HL-60/S4 (cell line): ENCODE measurements at regions not wholly inside any gene's neighbourhood (a gene's known extent, or its start where the extent isn't known, plus 50 kb on each side); places are given as distances from the start of the nearest gene placed in this dataset.
"Not testable (repeated sequence)": the region's sequence is repeated elsewhere in the genome, so short reads cannot be mapped to it uniquely, and the experiment has no call there.

Experiments
- in situ Hi-C: fragments of 300-500 bp; cut with MboI; formaldehyde crosslinking; loops from 2 replicates; pipeline ENCODE4 v1.14.3; 2022; ENCODE audit warnings: low sequenced_read_pairs

DNA sequence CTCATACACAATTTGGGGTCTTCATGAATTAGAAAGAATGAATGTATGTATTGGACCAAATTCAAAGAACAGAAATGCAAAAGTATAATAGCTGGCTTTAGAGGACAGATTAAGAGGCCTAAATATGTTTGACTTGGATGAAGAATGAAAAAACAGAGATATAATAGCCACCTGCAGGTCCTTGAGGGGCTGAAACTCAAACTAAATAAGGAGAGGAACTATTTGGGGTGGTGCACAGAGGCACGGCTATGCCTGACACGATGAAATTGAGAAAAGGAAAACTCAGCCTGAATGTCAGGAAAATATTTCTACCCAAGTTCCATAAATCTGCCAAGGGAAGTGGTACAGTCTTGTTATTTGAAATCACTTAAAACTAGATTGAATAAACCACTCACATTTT lies 222.9 kb upstream of the DDHD1 start:
- in situ Hi-C loops, result no loop called here

DNA sequence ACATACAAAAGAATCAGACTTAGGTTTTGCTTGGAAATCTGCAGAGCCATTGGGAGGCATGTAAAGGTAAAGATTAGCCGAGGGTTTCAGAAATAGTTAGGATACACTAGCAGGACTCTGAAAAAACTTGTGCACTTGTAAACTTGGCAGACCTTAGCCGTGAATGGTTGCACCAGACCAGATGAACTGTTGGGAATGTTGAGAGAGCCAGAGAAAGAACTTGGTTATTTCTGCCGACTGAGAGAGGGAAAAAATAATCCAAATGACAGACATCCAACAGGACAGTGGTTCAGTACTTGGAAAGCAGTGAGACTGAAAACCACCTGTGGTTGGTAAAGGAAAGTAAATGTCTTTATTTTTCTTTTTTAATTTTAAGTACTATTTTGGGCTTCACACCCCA lies 222.5 kb upstream of the DDHD1 start:
- in situ Hi-C loops, result no loop called here

DNA sequence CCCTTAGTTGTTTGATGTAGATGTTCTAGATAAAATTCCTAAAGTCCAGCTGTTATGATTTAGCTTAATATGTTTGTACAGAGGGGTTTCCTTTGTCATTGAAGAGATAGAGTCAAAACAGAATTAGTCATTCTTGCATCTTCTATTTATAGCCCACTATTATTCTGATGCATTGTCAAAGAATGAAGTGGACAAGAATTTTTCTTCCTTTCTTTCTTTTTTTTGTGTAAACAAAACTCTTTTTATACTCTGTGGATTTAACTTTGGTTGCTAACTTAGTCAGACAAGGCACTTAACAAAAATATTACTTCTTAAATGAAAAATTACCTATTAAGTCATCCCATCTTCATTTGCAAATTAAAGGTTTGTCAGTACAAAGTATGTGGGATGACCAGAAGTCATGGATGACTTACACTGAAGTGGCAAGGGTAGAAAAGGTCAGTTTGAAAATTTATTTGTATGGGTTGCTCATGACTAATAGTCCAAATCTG lies 215.6 kb upstream of the DDHD1 start:
- in situ Hi-C loops, result no loop called here

DNA sequence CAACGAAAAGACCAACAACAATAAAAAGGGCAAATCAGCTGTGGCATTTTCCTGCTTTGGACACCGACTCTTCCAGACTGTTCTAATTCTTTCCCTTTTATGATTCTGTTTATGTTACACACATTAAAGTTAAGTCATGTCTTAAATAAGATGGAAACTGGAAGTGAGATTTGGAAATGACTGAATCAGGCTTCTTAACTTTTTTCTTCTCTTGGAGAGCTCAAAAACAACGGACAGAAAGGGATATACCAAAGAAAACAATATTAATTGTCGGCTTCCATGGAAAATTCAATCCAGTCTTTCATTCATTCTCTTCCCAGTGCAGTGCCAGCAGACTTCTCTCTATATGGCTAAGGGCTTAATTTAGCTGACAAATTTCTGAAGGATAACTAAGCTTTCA lies 214.9 kb upstream of the DDHD1 start:
- in situ Hi-C loops, result no loop called here

DNA sequence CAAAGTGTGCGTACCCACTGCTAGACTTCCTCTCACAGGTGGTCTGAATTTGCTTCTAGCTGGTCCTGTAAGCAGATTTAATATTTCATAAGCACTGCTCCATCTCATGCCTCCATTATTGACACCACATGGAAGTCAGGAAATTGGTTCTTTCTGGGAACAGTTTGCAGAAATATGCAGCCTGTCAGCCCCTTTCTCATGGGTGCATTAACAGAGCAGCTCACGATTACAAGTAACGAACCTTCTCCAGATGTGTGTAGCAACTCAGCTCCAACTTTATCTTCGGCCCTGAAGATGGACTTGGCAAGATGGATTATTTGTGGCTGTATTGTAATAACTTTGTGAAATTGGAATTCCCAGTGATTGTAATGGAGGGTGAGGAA lies 214.5 kb upstream of the DDHD1 start:
- in situ Hi-C loops, result no loop called here

DNA sequence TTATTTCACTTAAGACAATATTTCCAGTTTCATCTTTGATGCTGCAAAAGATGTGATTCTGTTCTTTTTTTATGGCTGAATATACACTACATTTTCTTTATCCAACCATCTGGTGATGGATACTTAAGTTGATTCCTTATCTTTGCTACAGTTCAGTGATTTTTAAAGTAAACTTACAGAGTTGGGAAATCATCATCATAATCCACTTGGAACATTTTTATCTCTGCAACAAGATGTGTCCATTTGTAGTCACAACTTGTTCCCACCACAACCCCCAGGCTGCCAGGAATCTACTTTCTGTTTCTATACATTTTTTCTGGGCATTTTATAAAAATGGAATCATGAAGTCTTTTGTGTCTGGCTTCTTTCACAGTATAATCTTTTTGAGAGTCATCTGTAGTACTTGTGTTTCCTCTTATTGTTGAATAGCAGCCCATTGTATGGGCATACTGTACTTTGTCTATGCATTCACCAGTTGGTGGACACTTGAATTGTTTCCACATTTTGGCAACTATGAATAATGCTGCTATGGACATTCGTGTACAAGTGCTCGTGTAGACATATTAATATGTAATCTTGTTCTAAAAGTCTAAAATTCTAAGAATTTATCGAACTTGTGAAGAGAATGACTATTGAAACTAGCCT lies 212.5 kb upstream of the DDHD1 start:
- in situ Hi-C loops, result no loop called here

DNA sequence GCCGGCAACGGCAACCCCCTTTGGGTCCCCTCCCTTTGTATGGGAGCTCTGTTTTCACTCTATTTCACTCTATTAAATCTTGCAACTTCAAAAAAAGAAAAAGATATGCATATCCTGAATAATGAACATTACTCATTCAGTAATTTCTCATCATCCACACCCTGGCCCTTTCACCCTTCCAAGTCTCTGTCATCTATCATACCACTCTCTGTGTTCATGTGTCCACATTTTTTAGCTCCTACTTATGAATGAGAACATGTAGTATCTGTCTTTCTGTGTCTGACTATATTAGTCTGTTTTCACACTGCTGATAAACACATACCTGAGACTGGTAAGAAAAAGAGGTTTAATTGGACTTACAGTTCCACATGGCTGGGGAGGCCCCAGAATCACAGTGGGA lies 209.8 kb upstream of the DDHD1 start:
- in situ Hi-C loops, result not testable (repeated sequence)

DNA sequence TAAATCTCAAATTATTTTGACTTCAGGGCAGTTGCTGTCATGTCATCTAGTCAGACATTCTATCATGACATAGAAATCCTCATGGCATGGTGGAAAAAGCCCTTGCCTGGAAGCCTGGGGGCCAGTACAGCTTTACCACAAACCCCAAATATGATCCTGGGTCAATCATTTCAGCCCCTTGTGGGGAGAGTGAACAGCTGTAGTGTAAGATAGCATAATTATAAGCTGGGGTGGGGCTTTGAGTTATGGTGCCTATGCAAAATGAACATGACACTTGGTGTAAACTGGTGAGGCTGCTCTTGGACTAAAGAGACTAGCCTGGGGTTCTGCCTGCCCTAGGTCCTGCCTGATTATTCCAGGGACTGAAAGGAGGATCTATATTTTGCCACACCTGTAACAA lies 207.7 kb upstream of the DDHD1 start:
- in situ Hi-C loops, result no loop called here

DNA sequence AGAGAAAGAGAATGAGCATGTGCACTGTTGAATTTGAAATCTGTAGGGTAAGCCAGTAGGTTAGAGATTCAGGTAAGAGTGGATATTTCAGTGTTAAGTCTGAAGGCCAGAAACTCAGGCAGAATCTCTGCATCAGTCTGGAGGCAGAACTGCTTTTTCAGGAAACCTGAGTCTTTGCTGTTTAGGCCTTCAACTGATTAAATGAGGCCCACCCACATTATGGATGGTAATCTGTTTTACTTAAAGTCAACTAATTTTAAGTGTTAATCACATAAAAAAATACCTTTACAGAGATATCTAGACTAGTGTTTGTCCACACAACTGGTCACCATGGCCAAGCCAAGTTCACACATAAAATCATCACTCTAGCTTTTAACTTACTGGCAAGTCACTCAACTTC lies 205.0 kb upstream of the DDHD1 start:
- in situ Hi-C loops, result no loop called here

DNA sequence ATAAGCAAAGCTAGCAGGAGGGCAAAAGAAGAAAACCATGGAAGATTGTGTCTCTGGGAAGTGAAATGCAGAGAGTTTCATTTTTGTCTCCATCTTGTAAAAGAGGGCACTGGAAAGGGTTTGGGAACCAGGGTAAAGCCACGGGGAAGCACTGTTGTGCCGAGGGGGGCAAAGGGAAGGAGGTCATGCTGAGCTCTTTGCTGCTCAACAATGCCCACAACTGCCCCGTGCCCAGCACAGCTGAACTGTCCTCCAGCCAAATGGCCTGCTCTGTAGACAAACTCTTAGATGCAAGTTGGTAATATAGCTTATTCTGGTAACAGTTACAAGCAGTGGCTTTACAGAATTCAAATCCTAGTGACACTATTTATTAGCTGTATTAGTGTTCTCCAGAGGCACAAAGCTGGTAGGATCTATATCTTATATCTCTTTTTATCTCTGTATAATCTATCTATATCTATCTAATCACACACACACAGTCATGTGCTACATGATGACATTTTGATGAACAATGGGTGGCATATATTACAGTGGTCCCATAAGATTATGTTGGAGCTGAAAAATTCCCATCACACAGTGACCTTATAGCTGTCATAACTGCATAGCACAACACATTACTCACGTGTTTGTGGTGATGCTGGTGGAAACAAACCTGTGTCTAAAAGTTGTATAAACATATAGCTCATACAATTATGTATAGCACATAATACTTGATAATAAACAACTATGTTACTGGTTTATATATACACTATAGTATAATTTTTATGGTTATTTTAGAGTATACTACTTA lies 203.4 kb upstream of the DDHD1 start:
- in situ Hi-C loops, result no loop called here

DNA sequence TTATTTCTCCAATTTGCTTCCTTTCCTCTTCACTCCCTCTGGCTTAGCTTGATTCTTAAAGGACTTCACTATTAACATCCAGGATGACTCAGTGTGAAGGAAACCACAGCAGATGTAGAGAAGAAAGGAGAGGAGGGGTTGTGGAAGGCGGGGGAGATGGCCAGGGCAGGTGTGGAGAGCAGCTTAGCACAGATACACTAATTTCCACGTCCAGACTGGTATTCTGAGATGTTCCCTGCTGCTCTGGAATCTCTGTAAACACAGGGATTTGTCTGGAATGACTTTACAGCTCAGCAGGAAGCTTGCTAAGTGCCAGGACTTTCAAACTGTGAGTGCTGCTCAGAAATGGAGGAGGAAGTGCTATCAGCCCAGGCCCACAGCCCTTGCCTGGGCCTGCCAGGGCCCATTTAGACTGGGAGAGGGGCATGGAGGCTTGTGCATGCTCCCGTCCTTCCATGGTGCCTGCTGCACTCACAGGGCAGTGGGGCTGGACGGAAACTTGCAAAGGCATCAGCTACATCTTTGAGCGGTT lies 202.5 kb upstream of the DDHD1 start:
- in situ Hi-C loops, result no loop called here

DNA sequence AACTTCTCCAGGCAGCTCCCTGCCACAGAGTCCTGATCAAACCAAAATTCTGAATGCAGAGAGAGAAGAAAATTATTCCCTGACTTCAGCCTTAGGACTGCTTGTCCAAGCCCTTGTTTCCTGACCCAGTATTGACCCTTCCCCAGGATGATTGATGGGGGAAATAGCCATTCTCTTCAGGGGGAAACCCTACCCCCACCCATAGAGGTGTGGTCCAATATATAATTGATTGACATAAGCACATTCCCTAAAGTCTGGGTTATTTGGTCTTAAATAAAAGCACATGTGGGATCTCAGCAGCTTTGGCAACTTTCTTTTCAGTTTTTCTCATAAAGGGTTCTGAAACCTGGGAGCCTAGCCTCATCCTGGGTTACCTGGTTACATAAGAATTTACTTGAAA lies 201.2 kb upstream of the DDHD1 start:
- in situ Hi-C loops, result no loop called here

DNA sequence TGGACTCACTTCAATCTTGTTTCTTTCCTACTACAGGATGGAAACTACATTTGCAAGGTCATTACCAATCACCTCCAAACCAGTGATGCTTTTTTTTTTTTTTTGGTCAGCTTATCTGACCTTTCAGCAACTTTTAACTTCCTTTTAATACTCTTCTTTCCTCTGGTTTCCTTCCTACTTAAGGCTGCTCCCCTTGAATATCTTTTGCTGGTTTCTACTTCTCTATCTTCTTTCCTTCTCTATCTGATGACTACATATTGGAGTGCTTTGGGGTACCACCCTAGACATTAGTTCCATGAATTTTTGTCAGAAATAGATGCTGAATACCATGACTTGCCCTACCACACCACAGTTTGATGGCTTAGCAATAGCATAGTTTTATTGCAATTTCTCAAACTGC lies 197.7 kb upstream of the DDHD1 start:
- in situ Hi-C loops, result no loop called here

DNA sequence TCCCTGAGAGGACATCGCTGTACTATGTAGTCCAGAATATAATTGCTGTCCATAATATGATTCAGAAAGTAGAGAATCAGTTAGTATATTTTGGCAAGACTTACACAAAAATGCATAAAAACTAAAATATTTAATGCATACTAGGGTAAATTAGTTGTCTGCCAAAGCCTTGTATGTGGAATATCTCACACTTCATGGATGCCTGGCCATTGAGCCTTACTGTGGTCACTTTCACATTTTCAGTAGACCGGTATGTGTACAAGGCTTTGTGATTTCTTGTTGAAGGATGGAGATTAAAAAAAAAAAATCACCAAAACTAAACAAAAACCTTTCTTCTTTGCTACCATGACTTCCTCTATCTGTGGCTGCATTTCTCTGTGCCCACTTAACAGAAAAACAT lies 197.3 kb upstream of the DDHD1 start:
- in situ Hi-C loops, result no loop called here

DNA sequence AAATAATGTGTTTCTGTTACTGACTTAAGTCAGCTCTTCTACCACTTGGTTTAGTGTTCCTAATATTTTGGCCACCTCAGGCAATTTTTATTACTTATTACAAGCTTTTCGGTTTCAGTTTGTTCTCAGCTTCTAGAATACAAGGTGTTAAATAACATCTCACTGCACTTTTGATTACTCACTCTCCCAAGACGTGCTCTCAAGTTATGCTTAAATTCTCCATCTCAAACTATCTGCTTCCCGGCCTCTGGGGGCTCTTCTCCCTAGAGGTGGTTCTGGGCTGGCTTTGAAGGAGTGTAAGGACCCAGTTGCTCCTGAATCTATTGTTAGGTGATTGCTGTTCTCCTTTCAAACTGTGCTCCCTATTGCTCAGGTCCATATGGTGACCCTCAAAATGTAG lies 193.9 kb upstream of the DDHD1 start:
- in situ Hi-C loops, result no loop called here

DNA sequence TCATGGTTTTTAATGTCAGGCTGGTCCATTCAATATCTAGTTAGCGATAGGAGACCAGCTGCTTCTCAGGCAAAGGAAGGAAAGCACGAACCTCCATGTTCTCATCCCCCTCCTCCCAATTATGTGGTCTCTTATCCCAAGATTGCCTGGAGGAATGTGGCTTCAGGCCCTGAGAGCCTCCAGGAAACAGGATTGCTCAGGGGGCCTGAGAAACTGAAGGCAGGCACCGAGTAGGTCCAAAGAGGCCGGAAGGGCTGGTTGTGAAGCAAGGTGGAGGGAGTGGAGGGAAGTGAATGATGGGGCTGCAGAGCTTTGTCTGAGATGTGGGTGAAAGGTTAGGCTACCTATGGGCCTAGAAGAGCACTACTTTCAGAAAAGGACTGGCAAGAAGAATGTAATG lies 188.2 kb upstream of the DDHD1 start:
- in situ Hi-C loops, result no loop called here

DNA sequence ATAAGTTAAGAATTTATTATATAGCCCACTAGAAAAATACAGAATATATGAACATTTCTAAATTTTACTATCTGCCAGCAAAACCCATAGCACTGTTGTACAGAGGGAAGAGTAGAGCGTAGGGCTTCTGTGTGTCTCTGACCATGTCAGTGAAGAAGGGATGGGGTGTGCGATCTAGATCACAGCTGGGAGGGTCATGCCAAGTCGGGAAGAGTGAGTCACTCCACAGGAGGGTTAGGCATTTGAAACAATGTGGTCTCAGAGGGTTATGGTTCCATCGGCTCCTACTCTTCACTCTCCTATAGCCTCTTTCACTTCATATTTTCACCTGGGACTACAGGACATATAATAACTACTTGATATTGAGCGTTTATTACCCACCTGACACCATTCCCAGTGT lies 185.1 kb upstream of the DDHD1 start:
- in situ Hi-C loops, result no loop called here

DNA sequence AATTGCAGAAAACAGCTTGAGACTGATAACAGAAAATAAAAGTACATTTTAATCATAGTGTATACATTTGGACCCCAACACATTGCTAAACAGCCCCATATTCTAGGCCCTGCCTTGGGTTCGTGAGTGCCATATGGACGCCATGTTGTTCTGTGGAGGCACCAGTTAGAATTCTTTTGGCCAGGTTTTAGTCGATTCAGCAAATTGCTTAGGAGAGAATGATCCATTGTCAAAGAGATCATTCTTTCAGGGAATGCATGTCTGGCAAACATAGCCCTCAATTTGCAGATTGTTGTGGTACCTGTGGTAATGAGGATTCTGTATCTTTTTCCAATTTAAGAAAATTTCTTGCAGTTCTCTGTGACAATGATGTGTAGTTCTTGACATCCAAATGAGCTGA lies 183.6 kb upstream of the DDHD1 start:
- in situ Hi-C loops, result no loop called here

DNA sequence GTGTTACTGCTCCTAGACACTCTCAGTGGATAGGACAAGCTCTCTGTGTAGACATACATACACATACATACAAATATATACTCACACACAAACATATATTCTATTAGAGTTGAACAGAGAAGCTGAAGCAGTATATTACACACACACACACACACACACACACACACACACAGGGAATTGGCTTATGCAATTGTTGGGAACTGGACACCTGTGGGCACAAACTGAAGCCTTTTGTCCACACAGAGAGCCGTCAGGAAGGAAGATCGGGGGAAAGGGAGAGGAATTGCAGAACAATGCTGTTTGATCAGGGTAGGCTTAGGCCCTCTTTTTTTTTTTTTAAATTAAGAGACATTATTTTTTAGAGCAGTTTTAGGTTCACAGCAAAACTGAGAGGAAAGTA lies 180.7 kb upstream of the DDHD1 start:
- in situ Hi-C loops, result no loop called here

DNA sequence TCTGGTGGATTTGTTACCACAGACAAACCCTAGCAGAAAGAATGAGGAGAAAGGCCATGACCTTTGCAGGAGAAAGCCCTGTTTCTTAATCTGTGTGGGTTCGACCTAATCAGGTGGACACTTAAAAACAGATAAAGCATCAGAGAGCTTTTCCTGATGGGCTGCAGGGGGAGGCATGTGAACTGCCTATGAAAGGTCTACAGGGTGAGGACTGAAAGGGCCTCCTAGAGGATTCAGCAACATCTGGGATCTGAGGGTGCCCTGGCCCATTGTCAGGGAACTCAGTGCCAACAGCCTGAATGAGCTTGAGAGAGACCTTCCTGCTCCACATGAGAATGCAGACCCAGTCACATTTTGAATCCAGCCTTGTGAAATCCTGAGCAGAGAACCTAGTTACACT lies 178.8 kb upstream of the DDHD1 start:
- in situ Hi-C loops, result no loop called here

DNA sequence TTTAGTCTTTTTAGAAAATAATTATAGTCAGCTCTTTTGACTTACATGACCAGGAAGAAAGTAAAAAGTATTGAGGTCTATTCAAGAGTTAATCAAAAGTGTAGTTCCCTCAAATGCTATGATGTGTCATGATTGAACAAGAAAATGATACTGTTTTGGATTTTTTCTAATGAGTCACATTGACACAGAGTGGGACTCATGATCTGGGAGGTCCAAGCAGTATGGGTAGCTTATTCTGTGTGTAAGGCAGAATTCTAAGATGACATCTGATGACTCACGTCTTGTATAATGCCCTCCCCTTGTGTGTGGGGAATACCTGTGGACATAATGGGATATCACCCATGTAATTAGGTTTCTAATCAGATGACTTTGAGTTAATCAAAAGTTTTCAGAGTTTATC lies 178.1 kb upstream of the DDHD1 start:
- in situ Hi-C loops, result no loop called here

DNA sequence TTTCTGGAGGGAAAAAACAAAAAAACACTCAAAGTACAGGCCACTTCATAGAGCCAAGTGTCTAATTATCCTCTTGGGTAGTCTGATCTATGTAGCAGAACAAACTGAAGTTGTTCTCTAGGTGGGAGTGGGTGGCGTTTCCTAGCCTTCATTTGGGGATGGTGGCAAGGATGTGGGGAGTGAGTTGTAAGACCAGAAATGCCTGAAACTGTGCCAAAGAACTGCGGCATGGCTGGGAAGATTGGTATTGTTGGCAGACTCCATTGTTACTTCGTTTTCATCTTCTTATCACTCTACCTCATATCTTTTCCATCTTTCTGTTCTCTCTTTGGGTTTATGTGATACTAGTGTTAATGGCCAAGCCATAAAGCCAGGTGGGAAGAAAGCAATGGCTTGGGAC lies 177.3 kb upstream of the DDHD1 start:
- in situ Hi-C loops, result no loop called here
